ENCODE measurements at regions not wholly inside any gene's neighbourhood (a gene's known extent, or its start where the extent isn't known, plus 50 kb on each side); places are given as distances from the start of the nearest gene placed in this dataset.
A peak's percentile ranks its signal among the peaks of the same experiment; 100 is the strongest.

GRCh38 chr1:67577646-67578045, 107.4 kb upstream of the GADD45A start:
- no peak for DNase-seq (ENCODE audit: low read depth, low spot score)
- H2AFZ ChIP-seq (ENCODE audit: control insufficient read depth, low read length): no peak overlapping the region
- FAIRE-seq: no peak
- H3K9me1 ChIP-seq (ENCODE audit: control insufficient read depth, extremely low read depth, insufficient read depth, low read length): no peaks in the 10 kb centered on the region
- no peak overlapping the region for H3K27ac ChIP-seq (ENCODE audit: control insufficient read depth, insufficient read depth, low read length)
- no peaks in the 10 kb centered on the region for H4K20me1 ChIP-seq (ENCODE audit: control insufficient read depth, extremely low read depth, insufficient read depth, low read length)
- H3K4me2 ChIP-seq (ENCODE audit: control insufficient read depth, extremely low read depth, insufficient read depth, low read depth, low read length): no peak overlapping the region
- H3K27me3 ChIP-seq (ENCODE audit: control insufficient read depth, extremely low read depth, insufficient read depth, low read length): no peaks in the 10 kb centered on the region
- no peak overlapping the region for H3K4me3 ChIP-seq (ENCODE audit: control insufficient read depth in 2 of 3, extremely low read depth in 1 of 3, insufficient read depth in 2 of 3, low read depth in 1 of 3, low read length in 3 of 3)
- peaks cover 52% of the 10 kb centered on the region for H3K4me1 ChIP-seq (ENCODE audit: control insufficient read depth, extremely low read depth, insufficient read depth, low read length)
- no peaks in the 10 kb centered on the region for H3K79me2 ChIP-seq (ENCODE audit: control insufficient read depth, insufficient read depth, low read length)
- dilution Hi-C loops (cut with MboI; ENCODE audit: extremely low pct_ligation_motif_present, low sequenced_read_pairs): no loop called here
- TF ChIP-seq EZH2 (IDR thresholded peaks at IDR 0.05; ENCODE audit: low read length) (no peak), CTCF (optimal IDR thresholded peaks at IDR 0.05 in 1 of 3, IDR thresholded peaks at IDR 0.05 in 1 of 3, conservative IDR thresholded peaks at IDR 0.05 in 1 of 3; ENCODE audit: extremely low read depth in 1 of 3, insufficient read depth in 2 of 3, low read length in 3 of 3) (no peak)
- no peaks in the 10 kb centered on the region for H3K9me3 ChIP-seq (ENCODE audit: control insufficient read depth, low read depth, low read length)
- no peaks in the 10 kb centered on the region for H3K36me3 ChIP-seq (ENCODE audit: control insufficient read depth in 2 of 2, extremely low read depth in 1 of 2, insufficient read depth in 2 of 2, low read length in 2 of 2)
- no peak overlapping the region for H3K9ac ChIP-seq (ENCODE audit: control insufficient read depth, extremely low read depth, insufficient read depth, low read length)

GRCh38 chr1:67578397-67579020, 106.5 kb upstream of the GADD45A start:
- Histone ChIP-seq H3K4me3 (ENCODE audit: control insufficient read depth in 2 of 3, extremely low read depth in 1 of 3, insufficient read depth in 2 of 3, low read depth in 1 of 3, low read length in 3 of 3) (no peak overlapping the region), H3K27ac (ENCODE audit: control insufficient read depth, insufficient read depth, low read length) (no peak overlapping the region), H3K79me2 (ENCODE audit: control insufficient read depth, insufficient read depth, low read length) (no peaks in the 10 kb centered on the region), H2AFZ (ENCODE audit: control insufficient read depth, low read length) (no peak overlapping the region), H3K9ac (ENCODE audit: control insufficient read depth, extremely low read depth, insufficient read depth, low read length) (no peak overlapping the region), H3K9me3 (ENCODE audit: control insufficient read depth, low read depth, low read length) (no peaks in the 10 kb centered on the region), H3K27me3 (ENCODE audit: control insufficient read depth, extremely low read depth, insufficient read depth, low read length) (no peaks in the 10 kb centered on the region), H3K36me3 (ENCODE audit: control insufficient read depth in 2 of 2, extremely low read depth in 1 of 2, insufficient read depth in 2 of 2, low read length in 2 of 2) (no peaks in the 10 kb centered on the region), H3K9me1 (ENCODE audit: control insufficient read depth, extremely low read depth, insufficient read depth, low read length) (no peaks in the 10 kb centered on the region), H3K4me2 (ENCODE audit: control insufficient read depth, extremely low read depth, insufficient read depth, low read depth, low read length) (no peak overlapping the region), H3K4me1 (ENCODE audit: control insufficient read depth, extremely low read depth, insufficient read depth, low read length) (peaks cover 44% of the 10 kb centered on the region), H4K20me1 (ENCODE audit: control insufficient read depth, extremely low read depth, insufficient read depth, low read length) (no peaks in the 10 kb centered on the region)
- DNase-seq (ENCODE audit: low read depth, low spot score) (no peak), FAIRE-seq (peak; percentile 17)
- TF ChIP-seq EZH2 (IDR thresholded peaks at IDR 0.05; ENCODE audit: low read length) (no peak), CTCF (optimal IDR thresholded peaks at IDR 0.05 in 1 of 3, IDR thresholded peaks at IDR 0.05 in 1 of 3, conservative IDR thresholded peaks at IDR 0.05 in 1 of 3; ENCODE audit: extremely low read depth in 1 of 3, insufficient read depth in 2 of 3, low read length in 3 of 3) (no peak)
- dilution Hi-C loops (cut with MboI; ENCODE audit: extremely low pct_ligation_motif_present, low sequenced_read_pairs): no loop called here

All from keratinocyte (primary cell).